C1 segment of cervical spinal cord (tissue), 14 donors: ENCODE measurements at regions not wholly inside any gene's neighbourhood (a gene's known extent, or its start where the extent isn't known, plus 50 kb on each side); places are given as distances from the start of the nearest gene placed in this dataset.
"Not testable (repeated sequence)": the region's sequence is repeated elsewhere in the genome, so short reads cannot be mapped to it uniquely, and the experiment has no call there.

ENCODE experiments used
- DNase-seq, 14 donors: peaks; one replicate each; lab custom pipeline; 2025; lab: John Stamatoyannopoulos, UW

GRCh38 chr3:25945366-25945765, 155.5 kb downstream of the OXSM start:
- DNase-seq, result peak in 1 of 14 donors; percentile 65

GRCh38 chr3:25945836-25946235, 155.9 kb downstream of the OXSM start:
- peak in 1 of 14 donors; percentile 83 for DNase-seq

GRCh38 chr3:25952133-25952532, 162.2 kb downstream of the OXSM start:
- DNase-seq, result no peak

GRCh38 chr3:25957026-25957425, 167.1 kb downstream of the OXSM start:
- DNase-seq, result no peak

GRCh38 chr3:25960776-25961175, 170.9 kb downstream of the OXSM start:
- DNase-seq, result peak in 1 of 14 donors; percentile 44

- no peak for DNase-seq
Measured at GRCh38 chr3:25962255-25962654, 172.4 kb downstream of the OXSM start.

- DNase-seq, result no peak
Measured at GRCh38 chr3:25964141-25964540, 174.3 kb downstream of the OXSM start.

GRCh38 chr3:25967385-25967784, 177.5 kb downstream of the OXSM start:
- DNase-seq, result no peak

GRCh38 chr3:25971736-25972135, 181.8 kb downstream of the OXSM start:
- no peak for DNase-seq

GRCh38 chr3:25973122-25973521, 183.2 kb downstream of the OXSM start:
- peak in 1 of 14 donors; percentile 62 for DNase-seq

GRCh38 chr3:25982756-25983155, 192.9 kb downstream of the OXSM start:
- DNase-seq, result peak in 1 of 14 donors; percentile 37

GRCh38 chr3:25985621-25986020, 195.7 kb downstream of the OXSM start:
- no peak for DNase-seq

- no peak for DNase-seq
Measured at GRCh38 chr3:25992606-25993005, 202.7 kb downstream of the OXSM start.

GRCh38 chr3:26004172-26004571, 214.3 kb downstream of the OXSM start:
- no peak for DNase-seq

GRCh38 chr3:26011276-26011675, 221.4 kb downstream of the OXSM start:
- DNase-seq, result no peak

- DNase-seq, result no peak
Measured at GRCh38 chr3:26012241-26012745, 222.4 kb downstream of the OXSM start.

- DNase-seq, result no peak
Measured at GRCh38 chr3:26015752-26016151, 225.9 kb downstream of the OXSM start.

- no peak for DNase-seq
Measured at GRCh38 chr3:26018889-26019288, 229.0 kb downstream of the OXSM start.

- DNase-seq, result not testable (repeated sequence)
Measured at GRCh38 chr3:26024206-26024605, 234.3 kb downstream of the OXSM start.

GRCh38 chr3:26029321-26029720, 239.4 kb downstream of the OXSM start:
- DNase-seq, result no peak

GRCh38 chr3:26042126-26042525, 252.2 kb downstream of the OXSM start:
- DNase-seq, result not testable (repeated sequence)

- DNase-seq, result peak in 1 of 14 donors; percentile 64
Measured at GRCh38 chr3:26049951-26050350, 260.1 kb downstream of the OXSM start.

GRCh38 chr3:26050776-26051175, 260.9 kb downstream of the OXSM start:
- DNase-seq, result no peak

GRCh38 chr3:26058901-26059321, 269.0 kb downstream of the OXSM start:
- DNase-seq, result no peak
